G401 (cell line): ENCODE measurements at regions not wholly inside any gene's neighbourhood (a gene's known extent, or its start where the extent isn't known, plus 50 kb on each side); places are given as distances from the start of the nearest gene placed in this dataset.
A peak's percentile ranks its signal among the peaks of the same experiment; 100 is the strongest.

Source experiments
- DNase-seq: peaks from one replicate; pipeline ENCODE4 v3.0.0-alpha.2; 2015; ENCODE audit warnings: low spot score
- in situ Hi-C: cut with HindIII; loops from 2 replicates; pipeline ENCODE4 v1.10.0; 2016; ENCODE audit warnings: low sequenced_read_pairs, mixed read lengths

DNA sequence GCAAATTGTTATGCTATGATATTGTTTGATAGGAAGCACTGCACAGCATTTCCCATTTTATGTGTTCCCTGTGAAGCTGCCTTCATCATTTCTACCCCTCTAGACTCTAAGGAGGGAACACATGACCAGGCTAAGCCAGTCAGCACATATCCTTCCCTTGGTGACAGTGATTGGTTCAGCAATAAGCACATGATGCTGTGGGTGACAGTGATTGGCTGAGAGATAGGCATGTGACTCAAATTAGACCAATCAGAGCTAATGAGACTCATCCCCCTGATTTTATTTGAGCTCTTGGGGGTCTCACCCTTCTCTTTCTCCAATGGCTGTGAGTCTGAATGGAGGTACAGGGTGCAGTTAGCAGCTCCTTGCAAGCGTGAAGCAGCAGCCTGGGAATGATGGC lies 195.2 kb downstream of the NUAK1 start:
- in situ Hi-C loops = no loop called here
- DNase-seq = no peak

DNA sequence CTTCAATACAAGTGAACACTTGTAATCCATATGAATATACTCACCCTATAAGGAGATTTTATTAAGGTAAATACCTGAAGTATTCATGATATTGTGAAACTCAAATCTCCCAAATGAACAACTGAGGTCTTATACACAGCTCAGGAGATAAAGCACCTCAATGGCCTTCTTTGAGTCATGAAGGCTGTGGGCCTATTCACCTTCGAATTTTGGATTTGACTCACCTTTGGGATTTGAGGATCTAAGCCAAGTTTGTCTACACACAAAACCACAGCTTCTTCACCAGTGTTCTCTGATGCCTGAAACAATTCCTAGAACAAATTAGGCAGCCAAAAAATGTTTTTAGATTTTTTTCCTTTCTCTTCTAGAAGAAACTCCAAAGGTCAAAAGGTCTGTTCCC lies 194.1 kb downstream of the NUAK1 start:
- in situ Hi-C loops = no loop called here
- DNase-seq = no peak

DNA sequence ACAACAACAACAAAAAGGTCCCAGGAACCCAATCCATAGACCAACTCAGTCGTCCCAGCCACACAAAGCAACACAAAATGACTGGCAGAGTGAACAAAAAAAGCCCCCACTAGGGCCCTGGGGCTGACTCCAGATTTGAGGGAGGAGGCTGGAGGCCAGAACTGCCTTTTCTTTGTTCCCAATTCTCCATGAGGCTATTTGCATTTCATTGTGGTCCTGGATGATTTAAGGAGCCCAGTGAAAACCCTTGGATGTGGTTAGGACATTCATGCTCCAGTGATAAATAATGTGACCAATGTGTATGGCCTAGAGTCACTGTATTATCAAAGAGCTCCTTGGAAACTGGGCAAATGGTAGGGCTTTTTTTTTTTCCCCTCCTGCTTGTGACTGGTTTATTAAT lies 192.9 kb downstream of the NUAK1 start:
- no peak for DNase-seq
- in situ Hi-C loops = no loop called here

DNA sequence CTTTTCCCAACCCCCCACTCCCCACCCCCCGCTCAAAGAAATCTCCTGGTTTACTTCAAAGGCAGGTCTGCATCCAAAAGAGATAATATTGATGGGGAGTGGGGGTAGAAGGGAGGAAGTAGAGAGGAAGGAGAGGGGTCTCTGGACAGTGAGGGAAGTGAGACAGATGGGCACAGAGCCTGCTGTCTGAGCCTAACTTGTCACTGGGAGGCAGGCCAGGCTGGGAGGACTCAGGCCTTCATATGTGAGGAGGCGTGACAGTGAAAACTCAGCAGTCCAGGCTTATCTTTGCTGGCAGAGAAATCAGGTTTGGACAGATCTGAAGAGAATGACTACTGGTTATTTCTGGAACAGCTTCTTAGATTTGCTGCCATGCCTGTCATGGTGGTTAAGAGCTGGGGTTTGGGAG lies 192.3 kb downstream of the NUAK1 start:
- DNase-seq = no peak
- in situ Hi-C loops = no loop called here

DNA sequence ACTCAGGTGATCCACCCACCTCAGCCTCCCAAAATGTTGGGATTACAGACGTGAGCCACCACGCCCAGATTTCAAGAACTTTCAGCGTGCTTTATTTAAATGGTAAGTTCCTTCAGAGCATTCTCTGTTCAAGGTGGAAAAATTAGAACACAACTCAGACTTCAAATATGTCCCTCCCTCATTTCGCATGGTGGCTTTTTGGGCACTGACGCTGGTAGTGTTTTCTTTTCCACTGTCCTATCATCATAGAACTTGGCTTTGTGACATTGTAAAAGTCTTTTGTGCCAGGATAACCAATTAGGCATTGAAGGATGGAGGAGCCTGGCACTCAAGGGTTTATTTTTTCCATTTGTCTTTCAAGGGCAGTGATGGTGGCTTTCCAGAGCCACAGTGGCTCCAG lies 190.8 kb downstream of the NUAK1 start:
- in situ Hi-C loops = no loop called here
- peak; percentile 59 for DNase-seq

DNA sequence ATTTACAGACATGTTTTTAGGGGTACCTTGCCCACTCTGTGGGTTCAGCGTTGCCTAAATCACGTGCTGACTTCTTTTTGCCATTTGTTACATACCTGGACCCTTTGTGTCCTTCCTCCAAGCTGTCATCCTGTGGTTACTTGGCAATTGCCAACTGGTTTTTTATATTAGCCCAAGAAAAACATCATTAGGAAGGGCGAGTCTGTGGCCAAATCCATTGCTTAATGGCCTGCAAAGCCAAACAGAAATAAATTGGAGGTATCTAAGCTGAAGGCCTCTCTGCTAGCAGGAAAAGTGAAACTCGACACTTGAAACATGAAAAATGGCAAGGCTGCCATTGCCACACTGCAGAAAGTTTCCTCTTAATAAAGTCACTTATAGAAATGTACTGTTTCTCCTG lies 190.4 kb downstream of the NUAK1 start:
- in situ Hi-C loops = no loop called here

DNA sequence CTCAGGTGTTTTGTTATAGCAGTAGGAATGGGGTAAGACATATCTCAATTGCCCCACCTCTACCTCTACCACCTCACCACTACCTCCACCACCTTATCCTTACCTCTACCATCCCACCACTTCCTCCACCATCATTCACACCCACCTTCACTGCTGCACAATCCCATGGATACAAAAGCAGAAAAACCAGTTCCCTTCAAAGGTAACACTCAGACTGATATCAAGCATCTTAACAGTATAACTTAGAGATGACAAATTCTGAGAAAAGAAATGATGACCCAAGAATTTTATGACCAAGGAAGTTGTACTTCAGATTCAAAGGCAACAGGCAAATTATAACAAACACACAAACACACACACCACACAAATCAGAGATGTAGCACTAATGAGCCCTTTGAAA lies 189.4 kb downstream of the NUAK1 start:
- in situ Hi-C loops = no loop called here
- DNase-seq = no peak

More for the DNA sequence above, 190.4 kb downstream of the NUAK1 start:
- peak; percentile 81 for DNase-seq

DNA sequence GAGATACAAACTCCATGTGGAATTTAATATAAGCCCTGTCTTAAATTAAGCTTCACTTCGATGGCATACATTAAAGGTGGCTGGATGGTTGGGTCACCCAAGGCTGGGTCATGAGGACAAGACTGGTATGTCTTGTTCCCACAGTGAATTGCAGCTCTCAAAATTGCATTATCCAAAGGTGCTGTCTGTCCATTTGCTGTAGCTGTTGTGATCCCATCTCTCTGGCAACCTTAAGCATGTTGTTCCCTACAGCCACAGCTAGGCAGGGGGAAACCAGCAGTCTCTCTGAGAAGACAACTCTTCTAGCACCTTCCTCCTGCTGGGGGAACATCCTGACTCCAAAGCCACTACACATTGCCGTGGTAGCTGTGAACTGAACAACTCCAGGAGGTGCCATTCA lies 187.0 kb downstream of the NUAK1 start:
- in situ Hi-C loops = no loop called here

DNA sequence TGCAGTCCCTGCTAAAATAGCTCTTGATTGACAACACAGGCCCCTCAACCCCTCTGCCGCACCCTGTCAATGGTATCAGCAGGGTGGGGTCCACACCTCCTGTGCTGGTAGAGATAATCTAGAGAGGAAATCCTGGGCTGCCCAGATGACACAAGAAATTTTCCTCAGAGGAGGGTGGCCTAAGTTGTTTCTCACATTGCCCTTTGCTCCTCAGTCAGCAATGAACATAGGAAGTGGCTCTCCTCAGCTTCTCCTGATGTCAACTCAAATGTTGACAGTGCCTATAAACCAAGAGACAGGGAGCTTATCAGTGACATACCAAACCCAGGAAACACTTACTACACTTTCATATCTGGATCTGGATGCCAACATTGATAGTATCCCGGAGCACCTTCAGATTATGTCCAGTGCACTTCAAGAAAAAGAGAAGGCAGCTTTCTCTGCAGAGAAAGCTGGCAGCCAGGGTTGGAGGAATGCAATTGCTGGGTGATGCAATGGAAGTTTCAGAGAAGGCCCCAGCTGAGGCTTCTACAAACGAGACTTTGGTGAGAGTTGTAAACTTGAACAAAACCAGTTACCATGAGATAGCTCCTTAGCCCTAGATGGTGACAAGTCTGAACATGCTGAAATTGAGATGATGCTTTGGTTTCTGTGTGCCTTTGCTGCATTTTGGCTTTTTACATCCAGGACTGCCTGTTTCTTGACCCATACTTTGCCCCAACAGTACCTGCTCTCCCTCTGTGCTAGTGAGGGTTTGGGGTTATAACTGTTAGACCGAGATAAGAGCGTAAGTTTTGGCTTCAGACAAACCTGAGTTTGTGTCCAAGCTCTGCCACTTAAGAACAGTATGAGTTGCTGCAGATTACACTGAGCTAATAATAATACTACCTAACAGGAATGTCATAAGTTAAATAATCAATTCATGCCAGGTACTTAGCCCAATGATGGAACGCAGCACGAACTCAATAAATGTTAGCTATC lies 183.5 kb downstream of the NUAK1 start:
- DNase-seq = no peak
- in situ Hi-C loops = no loop called here

More for the DNA sequence above, 187.0 kb downstream of the NUAK1 start:
- no peak for DNase-seq

DNA sequence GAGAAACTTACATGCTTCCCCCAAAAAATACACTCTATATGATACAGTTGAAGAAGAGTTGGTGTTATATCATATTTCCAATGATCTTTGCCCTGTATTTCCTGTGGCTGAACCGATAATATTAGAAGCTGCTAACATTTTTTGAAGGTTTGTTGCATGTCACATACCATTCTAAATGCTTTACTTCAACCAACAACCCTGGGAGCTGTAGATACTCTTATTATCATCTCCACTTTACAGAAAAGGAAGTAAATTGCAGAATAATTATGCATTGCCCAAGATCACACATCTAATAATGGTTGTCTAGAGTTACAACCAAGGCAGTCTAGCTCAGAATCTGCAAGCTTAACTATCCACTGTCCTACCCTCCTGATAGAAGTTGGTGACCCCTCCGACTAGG lies 182.8 kb downstream of the NUAK1 start:
- DNase-seq = no peak
- in situ Hi-C loops = no loop called here

DNA sequence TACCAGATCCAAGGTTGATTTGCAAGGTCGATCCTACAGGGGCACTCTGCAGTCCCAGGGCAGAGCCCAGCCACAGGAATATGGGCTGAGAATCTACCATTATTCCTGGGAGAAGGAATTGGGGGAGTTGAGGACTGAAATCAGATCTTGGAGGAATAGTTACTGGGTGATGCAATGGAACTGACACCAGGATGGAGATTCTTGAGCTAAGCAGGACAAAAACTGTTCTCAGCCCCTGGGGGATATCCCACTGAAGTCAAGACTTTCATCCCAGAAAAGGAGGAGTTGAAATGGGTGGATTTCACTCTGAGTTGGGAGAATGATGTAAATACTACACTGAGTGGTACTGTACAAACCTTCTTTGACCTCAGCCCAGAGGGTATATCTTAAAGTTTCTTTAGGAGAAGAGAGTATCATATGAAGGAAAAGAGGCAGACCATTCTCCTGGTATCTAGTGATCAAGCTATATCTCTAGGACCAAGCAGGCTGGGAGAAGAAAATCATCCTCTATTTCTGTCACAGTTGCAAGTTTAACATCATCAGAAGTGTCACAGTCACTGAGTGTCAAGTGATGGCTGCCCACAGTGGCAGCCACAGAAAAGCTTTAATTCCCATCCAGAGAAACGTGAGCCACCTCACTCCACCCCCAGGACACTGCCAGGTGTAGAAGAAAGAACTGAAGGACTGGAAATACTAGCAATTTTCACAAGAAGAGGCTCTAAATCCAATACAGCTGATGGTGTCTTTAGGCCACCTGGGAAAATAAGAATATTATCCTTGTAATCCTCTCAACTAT lies 181.9 kb downstream of the NUAK1 start:
- no peak for DNase-seq
- in situ Hi-C loops = no loop called here

DNA sequence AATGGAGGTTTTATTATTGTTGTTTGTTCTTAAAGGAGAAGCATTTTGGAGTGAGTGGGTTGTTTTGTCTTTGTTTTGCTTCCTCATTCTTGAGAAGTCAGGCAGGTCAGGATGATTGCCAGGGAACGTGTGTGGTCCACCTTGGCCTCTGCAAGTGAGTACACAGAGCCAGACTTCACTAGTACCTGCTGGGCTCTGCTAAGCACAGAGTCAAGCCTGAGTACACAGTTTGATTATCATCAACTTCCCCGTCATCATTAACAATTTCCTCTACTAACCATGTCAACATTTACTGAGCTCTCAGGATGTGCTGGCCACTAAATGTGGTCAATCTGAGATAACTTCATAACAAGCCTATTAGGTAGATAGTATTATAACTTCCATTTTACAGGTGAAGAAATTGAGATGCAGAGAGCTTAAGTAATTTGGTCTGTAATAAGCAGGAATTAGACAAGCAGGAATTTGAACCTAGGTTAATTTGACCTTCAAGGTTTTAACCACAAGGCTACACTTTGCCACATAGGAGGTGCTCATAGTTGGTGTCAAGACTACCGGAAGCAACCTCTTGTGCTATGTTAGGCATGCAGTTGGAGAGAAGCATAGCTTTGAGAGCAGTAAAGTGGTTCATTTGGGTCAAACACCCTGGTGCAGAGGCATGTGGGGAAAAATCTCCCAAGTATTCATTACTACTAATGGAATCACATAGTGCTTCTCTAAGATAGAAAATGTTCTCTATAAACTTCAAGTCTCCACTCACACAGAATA lies 178.3 kb downstream of the NUAK1 start:
- no peak for DNase-seq

DNA sequence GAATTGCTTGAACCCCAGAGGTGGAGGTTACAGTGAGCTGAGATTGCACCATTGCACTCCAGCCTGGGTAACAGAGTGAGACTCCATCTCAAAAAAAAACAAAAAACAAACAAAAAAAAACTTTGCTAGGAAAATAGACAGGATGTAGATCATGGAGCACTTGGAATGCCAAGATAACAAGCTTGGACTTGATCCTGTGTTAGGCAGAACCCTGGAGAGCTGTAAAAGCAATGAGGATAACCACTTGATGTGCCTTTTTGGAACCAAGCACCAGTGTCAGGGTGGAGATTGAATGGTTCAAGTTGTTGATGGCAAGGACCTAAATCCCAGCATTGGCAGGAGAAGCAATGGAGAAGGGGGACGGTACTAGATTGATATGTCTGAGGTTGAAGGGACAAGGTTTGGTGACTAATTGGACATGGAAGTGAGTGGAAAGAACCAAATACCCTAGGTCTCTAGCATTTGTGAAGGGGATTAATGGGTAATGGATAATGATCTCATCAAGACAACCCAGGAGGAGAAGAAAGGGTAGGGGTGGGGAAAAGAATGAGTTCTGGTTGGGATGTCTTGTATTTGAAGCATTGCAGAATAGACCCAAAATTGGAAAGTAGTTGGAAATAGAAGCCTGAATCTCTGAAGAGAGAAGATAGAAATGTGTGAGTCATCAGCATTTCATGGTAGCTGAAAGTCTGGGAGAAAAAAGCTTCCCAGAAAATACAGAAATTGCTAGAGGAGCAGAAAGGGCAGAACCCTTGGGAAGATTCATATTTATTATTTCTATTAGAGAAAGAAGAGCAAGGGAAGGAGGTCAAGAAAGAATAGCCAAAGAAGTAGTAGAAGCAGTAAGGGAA lies 176.7 kb downstream of the NUAK1 start:
- DNase-seq = no peak
- in situ Hi-C loops = no loop called here

More for the DNA sequence above, 178.3 kb downstream of the NUAK1 start:
- in situ Hi-C loops = no loop called here

DNA sequence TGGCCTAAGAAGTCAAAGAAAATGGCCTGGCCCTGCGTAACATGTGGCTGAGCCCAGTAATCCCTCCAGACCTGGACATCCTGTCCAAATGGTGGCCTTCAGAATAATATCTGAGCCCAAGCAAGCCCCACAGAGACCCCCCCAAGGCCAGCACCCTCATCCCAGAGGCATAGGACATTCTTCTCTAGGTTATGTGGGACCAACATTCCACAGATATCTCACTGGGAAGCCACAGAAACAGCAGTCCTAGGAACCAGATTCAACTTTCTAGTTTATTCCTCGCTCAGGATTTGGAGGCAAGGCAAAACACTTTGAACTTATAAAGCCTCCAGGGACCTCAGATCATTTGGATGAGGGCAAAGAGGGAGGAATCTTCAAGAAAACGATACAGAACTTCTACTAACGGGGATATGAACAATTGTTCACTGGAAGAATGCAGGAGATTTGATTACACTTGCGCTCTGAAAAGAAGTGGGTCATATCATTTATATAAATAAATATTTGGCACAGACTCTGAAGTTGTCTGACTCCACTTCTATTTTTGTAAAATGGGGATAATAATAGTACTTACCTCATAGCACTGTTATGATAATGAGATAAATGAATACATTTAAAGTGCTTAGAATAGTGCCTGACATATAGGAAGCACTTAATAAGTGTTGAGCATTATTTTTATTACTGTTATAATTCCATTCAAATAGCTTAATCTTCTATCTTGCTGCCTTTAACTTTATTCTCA lies 171.5 kb downstream of the NUAK1 start:
- DNase-seq = peak; percentile 17
- in situ Hi-C loops = no loop called here

DNA sequence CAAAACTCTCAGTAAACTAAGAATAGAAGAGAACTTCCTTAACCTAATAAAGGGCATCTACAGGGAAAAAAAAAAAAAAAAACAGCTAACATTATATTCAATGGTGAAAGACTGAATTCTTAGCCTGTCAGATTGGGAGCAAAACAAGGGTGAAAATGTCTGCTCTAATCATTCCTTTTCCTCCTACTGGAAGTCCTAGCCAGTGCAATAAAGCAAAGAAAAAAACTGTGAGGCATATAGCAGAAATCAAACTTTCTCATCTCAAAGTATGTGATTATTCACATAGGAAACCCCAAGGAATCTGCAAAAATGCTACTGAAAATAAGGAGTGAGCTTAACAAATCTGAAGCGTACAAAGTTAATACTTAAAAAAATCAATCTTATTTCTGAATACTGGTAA lies 170.7 kb downstream of the NUAK1 start:
- DNase-seq = no peak
- in situ Hi-C loops = no loop called here

DNA sequence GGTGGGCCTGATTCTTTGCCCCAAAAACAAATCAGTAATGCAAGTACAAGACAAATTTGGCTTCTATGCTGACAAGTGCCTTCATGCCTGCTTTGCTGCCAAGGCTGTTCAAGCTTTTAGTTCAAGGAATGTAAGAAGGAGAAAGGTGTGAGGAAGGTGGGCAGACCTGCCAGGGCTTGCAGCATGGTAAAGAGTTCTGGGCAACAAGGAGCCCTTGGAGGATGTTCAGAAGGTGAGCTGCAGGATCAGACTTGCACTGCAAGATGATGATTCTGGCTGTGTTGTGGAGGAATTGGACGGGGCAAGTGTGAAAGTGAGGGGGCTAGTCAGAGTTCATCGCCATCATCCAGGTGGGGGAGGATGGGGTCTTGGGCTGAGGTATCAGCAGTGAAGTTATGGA lies 167.9 kb downstream of the NUAK1 start:
- in situ Hi-C loops = no loop called here
- DNase-seq = no peak

DNA sequence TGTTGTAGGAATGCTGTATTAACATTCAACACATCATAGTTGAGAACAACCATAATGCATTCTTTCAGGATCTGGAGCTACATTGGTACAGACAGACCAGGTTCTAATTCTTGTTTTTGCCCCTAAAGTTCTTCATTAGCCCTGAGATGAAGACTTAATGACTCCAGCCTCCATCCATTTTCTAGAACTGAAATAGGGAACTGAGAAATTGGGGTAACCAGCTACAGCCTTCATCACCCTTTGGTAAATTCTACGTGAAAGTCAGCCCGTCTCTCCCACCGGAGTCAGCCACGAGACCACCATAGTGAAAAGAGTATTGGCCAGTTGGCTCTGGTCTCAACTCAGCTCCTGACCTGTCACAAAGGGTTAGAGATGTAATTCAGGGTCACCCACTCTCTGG lies 164.0 kb downstream of the NUAK1 start:
- in situ Hi-C loops = no loop called here
- no peak for DNase-seq

DNA sequence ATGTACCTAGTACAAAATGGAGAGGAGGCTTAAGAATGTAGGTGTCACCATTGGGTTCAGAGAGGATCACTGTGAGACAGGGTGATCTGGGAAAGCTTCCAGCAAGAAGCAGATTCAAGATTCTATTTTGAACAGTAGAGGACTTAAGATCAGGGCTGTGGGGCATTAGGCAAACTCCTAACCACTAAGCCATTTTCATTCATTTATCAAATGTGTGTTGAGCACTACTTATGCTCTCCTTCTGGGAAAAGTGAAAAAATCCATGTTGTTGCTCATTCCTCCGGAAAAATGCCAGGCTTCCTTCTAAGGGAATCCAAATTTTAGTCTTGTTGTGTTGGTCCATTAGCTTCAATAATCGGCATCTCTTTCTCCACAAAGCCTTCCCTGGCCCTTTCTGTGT lies 163.4 kb downstream of the NUAK1 start:
- no peak for DNase-seq
- in situ Hi-C loops = no loop called here
